Right atrium auricular region (tissue), 2 donors: ENCODE measurements at regions not wholly inside any gene's neighbourhood (a gene's known extent, or its start where the extent isn't known, plus 50 kb on each side); places are given as distances from the start of the nearest gene placed in this dataset.

Source experiments
- DNase-seq: peaks from one replicate; pipeline ENCODE4 v3.0.0-alpha.2; 2019; ENCODE audit warnings: low spot score
- H3K27ac ChIP-seq, 2 donors: fragments of 200-600 bp; sonication (generic); 1 replicate in 1 of 2; 2 replicates in 1 of 2; pipeline ENCODE4 v1.5.1; 2016 to 2019
- H3K27me3 ChIP-seq, 2 donors: fragments of 200-600 bp; sonication (generic); one replicate each; pipeline versions ENCODE4 v1.5.1 to v1.6.0; 2017 to 2019
- H3K36me3 ChIP-seq: fragments of 200-600 bp; sonication (generic); one replicate; pipeline ENCODE4 v1.5.1; 2016
- H3K4me1 ChIP-seq, 2 donors: fragments of 200-600 bp; sonication (generic); one replicate each; pipeline versions ENCODE4 v1.5.1 to v1.6.0; 2017 to 2019
- H3K4me3 ChIP-seq, 2 donors: fragments of 200-600 bp; sonication (generic); 1 replicate in 1 of 2; 2 replicates in 1 of 2; pipeline ENCODE4 v1.5.1; 2017 to 2019; ENCODE audit warnings: mild to moderate bottlenecking in 1 of 2, moderate library complexity in 1 of 2
- H3K9me3 ChIP-seq, 2 donors: fragments of 200-600 bp; sonication (generic); one replicate each; pipeline ENCODE4 v1.5.1; 2019
- TF ChIP-seq, protein P1 (sequence below), 2 donors: fragments of 200-600 bp; sonication (generic); IDR thresholded peaks; one replicate each; pipeline ENCODE4 v1.5.1; 2019; ENCODE audit warnings: antibody characterized with exemption in 2 of 2

- H3K4me3 ChIP-seq = no peak overlapping the region
- no peaks in the 10 kb centered on the region for H3K36me3 ChIP-seq
- peaks cover 0 to 29% of the 10 kb centered on the region in 2 donors for H3K4me1 ChIP-seq
- no peaks in the 10 kb centered on the region for H3K9me3 ChIP-seq
- no peaks in the 10 kb centered on the region for H3K27me3 ChIP-seq
- H3K27ac ChIP-seq = peak overlapping the region in 1 of 2 donors; percentile 38
- TF ChIP-seq, protein P1, sequence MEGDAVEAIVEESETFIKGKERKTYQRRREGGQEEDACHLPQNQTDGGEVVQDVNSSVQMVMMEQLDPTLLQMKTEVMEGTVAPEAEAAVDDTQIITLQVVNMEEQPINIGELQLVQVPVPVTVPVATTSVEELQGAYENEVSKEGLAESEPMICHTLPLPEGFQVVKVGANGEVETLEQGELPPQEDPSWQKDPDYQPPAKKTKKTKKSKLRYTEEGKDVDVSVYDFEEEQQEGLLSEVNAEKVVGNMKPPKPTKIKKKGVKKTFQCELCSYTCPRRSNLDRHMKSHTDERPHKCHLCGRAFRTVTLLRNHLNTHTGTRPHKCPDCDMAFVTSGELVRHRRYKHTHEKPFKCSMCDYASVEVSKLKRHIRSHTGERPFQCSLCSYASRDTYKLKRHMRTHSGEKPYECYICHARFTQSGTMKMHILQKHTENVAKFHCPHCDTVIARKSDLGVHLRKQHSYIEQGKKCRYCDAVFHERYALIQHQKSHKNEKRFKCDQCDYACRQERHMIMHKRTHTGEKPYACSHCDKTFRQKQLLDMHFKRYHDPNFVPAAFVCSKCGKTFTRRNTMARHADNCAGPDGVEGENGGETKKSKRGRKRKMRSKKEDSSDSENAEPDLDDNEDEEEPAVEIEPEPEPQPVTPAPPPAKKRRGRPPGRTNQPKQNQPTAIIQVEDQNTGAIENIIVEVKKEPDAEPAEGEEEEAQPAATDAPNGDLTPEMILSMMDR (IDR thresholded peaks at IDR 0.05) = no peak
- DNase-seq = no peak
Observed at GRCh38 chr13:50452756-50453155, 390.7 kb downstream of the DLEU7 start.

DNA sequence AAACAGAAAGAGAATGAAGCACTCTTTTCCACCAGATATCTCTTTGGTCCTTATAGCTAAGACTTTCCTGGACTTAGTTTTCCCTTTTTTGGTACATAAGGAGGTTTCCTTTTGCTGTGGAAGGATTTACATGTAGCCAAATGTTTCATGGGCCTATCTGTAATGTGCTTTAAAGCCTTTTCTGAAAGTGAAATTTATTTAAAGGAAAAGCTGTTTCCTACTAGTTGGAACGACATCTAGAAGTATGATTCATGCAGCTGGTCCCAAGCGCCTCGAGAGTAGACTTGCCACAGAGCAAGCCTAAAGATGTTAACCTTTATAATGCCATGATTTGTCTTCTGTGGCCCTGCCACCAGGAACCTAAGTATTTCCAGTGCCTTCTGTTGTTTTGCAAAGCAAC, 390.3 kb downstream of the DLEU7 start:
- TF ChIP-seq, protein P1 (IDR thresholded peaks at IDR 0.05) = no peak
- no peak overlapping the region for H3K4me3 ChIP-seq
- no peaks in the 10 kb centered on the region for H3K36me3 ChIP-seq
- H3K27me3 ChIP-seq = no peaks in the 10 kb centered on the region
- H3K4me1 ChIP-seq = peaks cover 0 to 29% of the 10 kb centered on the region in 2 donors
- no peak for DNase-seq
- peak overlapping the region in 1 of 2 donors; percentile 38 for H3K27ac ChIP-seq
- no peaks in the 10 kb centered on the region for H3K9me3 ChIP-seq

GRCh38 chr13:50456111-50456510, 387.4 kb downstream of the DLEU7 start:
- H3K27ac ChIP-seq = no peak overlapping the region
- H3K4me3 ChIP-seq = no peak overlapping the region
- H3K9me3 ChIP-seq = no peaks in the 10 kb centered on the region
- H3K4me1 ChIP-seq = peaks cover 0 to 29% of the 10 kb centered on the region in 2 donors
- no peaks in the 10 kb centered on the region for H3K27me3 ChIP-seq
- no peaks in the 10 kb centered on the region for H3K36me3 ChIP-seq
- TF ChIP-seq, protein P1 (IDR thresholded peaks at IDR 0.05) = no peak
- no peak for DNase-seq

GRCh38 chr13:50457415-50458393, 385.8 kb downstream of the DLEU7 start:
- H3K36me3 ChIP-seq = no peaks in the 10 kb centered on the region
- H3K27me3 ChIP-seq = no peaks in the 10 kb centered on the region
- TF ChIP-seq, protein P1 (IDR thresholded peaks at IDR 0.05) = no peak
- no peaks in the 10 kb centered on the region for H3K9me3 ChIP-seq
- peaks cover 0 to 21% of the 10 kb centered on the region in 2 donors for H3K4me1 ChIP-seq
- no peak overlapping the region for H3K27ac ChIP-seq
- DNase-seq = no peak
- no peak overlapping the region for H3K4me3 ChIP-seq

- peaks cover 0 to 9% of the 10 kb centered on the region in 2 donors for H3K4me1 ChIP-seq
- H3K9me3 ChIP-seq = no peaks in the 10 kb centered on the region
- TF ChIP-seq, protein P1 (IDR thresholded peaks at IDR 0.05) = no peak
- H3K4me3 ChIP-seq = no peak overlapping the region
- H3K36me3 ChIP-seq = no peaks in the 10 kb centered on the region
- DNase-seq = no peak
- H3K27ac ChIP-seq = no peak overlapping the region
- H3K27me3 ChIP-seq = no peaks in the 10 kb centered on the region
Observed at GRCh38 chr13:50459046-50459445, 384.4 kb downstream of the DLEU7 start.
